ENCODE measurements at regions not wholly inside any gene's neighbourhood (a gene's known extent, or its start where the extent isn't known, plus 50 kb on each side); places are given as distances from the start of the nearest gene placed in this dataset.

DNA sequence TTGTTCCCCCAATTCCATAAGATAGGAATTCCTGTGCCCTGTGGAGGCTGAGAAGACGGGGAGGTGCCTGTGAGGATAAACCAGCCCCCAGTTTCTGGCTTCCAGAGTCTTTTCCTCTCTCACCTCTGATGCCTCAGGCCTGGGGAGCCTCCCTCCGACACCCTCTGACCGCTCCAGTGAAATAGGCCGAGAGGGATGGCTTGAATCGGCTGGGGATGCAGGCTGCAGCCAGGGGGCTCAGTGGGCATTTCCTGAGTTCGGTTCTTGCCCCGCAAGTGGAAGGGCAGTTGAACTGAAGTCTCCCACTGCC, 339.4 kb downstream of the SEC14L1 start:
- no peaks in the 10 kb centered on the region for H3K27me3 ChIP-seq (replicated peaks in 2 of 5; ENCODE audit: control insufficient read depth in 4 of 5, insufficient read depth in 5 of 5, low read length in 4 of 5)
- CTCF ChIA-PET, result no interaction called here
- peaks cover 2 to 34% (median 17%) of the 10 kb centered on the region in 4 experiments for H3K36me3 ChIP-seq (ENCODE audit: control insufficient read depth in 4 of 4, insufficient read depth in 4 of 4, low read length in 3 of 4)
- POLR2A ChIA-PET, result no interaction called here
- peaks cover 0 to 27% (median 11%) of the 10 kb centered on the region in 4 experiments for H3K4me1 ChIP-seq (ENCODE audit: control extremely low read depth in 1 of 4, control insufficient read depth in 4 of 4, insufficient read depth in 4 of 4, low read length in 3 of 4)
- peaks cover 0 to 2% (median 0%) of the 10 kb centered on the region in 5 experiments for H3K9me3 ChIP-seq (ENCODE audit: control extremely low read depth in 1 of 5, control insufficient read depth in 4 of 5, insufficient read depth in 2 of 5, low read depth in 1 of 5, low read length in 4 of 5)
- no peak overlapping the region for H3K4me3 ChIP-seq (ENCODE audit: control insufficient read depth in 1 of 7, extremely low read depth in 1 of 7, insufficient read depth in 4 of 7, low read depth in 2 of 7, low read length in 6 of 7)
- 83% methylated on average over 7 of the region's 7 CpGs for WGBS (ENCODE audit: insufficient coverage)
- no peak overlapping the region for H3K27ac ChIP-seq (ENCODE audit: insufficient read depth in 1 of 2, low read depth in 1 of 2, low read length in 2 of 2, poor library complexity in 1 of 2, severe bottlenecking in 2 of 2)
- no peak for DNase-seq

DNA sequence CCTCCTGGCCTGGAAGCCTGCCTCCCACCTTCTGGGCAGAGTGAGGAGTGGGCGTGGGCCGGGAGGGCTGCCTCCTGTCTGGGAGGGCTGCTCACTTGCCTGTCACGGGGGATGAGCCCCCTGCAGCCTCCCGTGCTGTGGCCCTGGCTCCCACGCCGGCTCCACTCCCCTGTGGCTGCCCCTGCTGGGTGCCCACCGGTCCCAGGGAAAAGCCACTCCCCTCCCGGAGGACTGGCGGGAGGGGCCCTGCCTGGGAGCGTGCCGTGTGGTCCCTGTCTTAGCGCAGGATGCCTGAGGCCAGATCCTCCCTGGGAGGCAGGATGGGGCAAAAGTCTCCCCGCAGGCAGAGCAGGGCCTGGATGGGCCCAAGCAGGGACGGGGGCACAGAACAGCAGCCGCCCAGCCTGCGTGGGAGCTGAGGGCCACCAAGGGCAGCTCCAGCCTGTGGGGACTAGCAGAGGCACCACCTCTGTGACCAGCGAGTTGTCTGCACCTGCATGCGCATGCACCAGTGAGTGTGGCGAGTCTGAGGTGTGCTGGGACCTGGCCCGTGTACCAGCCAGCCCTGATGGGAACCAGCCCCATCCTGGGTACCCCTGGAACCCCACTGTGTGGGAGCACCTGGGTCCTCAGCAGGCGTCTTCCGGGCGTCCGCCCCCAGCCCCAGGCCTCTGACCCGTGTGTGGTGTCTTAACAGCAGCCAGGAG, 339.9 kb downstream of the SEC14L1 start:
- POLR2A ChIA-PET, result no interaction called here

DNA sequence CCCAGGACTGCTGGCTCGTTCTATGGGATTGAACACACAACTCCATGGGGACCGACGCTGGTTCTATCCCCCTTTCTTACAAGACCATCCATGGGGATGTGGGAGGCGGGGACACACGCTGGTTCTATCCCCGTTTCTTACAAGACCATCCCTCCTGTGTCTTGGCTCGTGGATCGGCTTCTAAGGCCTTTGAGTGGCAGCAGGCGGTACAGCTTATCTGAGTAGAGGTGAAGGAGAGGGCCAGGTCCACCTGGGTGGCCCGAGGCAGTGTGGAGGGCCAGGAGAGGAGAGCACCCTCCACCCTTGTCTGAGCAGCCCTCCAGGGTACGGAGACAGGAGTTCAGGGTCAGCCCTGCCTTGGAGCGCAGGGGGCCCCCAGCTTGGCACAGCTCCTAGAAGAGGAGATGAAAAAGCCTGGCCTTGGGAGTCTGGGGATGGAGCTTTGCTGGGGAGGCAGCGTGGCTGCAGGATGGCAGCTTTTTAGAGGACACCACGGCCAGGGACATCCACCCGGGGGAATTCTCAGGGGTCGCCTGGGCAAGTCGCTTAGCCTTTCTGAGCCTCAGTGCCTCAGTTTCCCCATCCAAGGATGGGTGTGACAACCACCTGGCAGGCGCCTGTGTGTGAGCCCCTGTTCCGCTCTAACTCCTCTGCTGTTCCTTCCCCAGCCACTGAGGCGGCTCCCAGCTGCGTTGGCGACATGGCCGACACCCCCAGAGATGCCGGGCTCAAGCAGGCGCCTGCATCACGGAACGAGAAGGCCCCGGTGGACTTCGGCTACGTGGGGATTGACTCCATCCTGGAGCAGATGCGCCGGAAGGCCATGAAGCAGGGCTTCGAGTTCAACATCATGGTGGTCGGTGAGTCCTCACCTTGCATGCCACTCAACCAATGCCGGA, 341.0 kb downstream of the SEC14L1 start:
- WGBS (ENCODE audit: insufficient coverage), result 96% methylated on average over 32 of the region's 35 CpGs
- ChIA-PET POLR2A (no interaction called here), CTCF (interaction anchor here (1.1 to 1.6 kb wide), 2 partner anchors 51 to 81 kb away, joined by 3 to 5 read pairs; no protein-coding TSS in a partner anchor)
- Histone ChIP-seq H3K27ac (ENCODE audit: insufficient read depth in 1 of 2, low read depth in 1 of 2, low read length in 2 of 2, poor library complexity in 1 of 2, severe bottlenecking in 2 of 2) (no peak overlapping the region), H3K4me3 (ENCODE audit: control insufficient read depth in 1 of 7, extremely low read depth in 1 of 7, insufficient read depth in 4 of 7, low read depth in 2 of 7, low read length in 6 of 7) (no peak overlapping the region), H3K36me3 (ENCODE audit: control insufficient read depth in 4 of 4, insufficient read depth in 4 of 4, low read length in 3 of 4) (peaks cover 2 to 37% (median 20%) of the 10 kb centered on the region in 4 experiments), H3K9me3 (ENCODE audit: control extremely low read depth in 1 of 5, control insufficient read depth in 4 of 5, insufficient read depth in 2 of 5, low read depth in 1 of 5, low read length in 4 of 5) (peaks cover 0 to 2% (median 0%) of the 10 kb centered on the region in 5 experiments), H3K27me3 (replicated peaks in 2 of 5; ENCODE audit: control insufficient read depth in 4 of 5, insufficient read depth in 5 of 5, low read length in 4 of 5) (no peaks in the 10 kb centered on the region), H3K4me1 (ENCODE audit: control extremely low read depth in 1 of 4, control insufficient read depth in 4 of 4, insufficient read depth in 4 of 4, low read length in 3 of 4) (peaks cover 0 to 17% (median 3%) of the 10 kb centered on the region in 4 experiments)
- DNase-seq, result no peak

More for the DNA sequence above, 339.9 kb downstream of the SEC14L1 start:
- Histone ChIP-seq H3K9me3 (ENCODE audit: control extremely low read depth in 1 of 5, control insufficient read depth in 4 of 5, insufficient read depth in 2 of 5, low read depth in 1 of 5, low read length in 4 of 5) (peaks cover 0 to 2% (median 0%) of the 10 kb centered on the region in 5 experiments), H3K27ac (ENCODE audit: insufficient read depth in 1 of 2, low read depth in 1 of 2, low read length in 2 of 2, poor library complexity in 1 of 2, severe bottlenecking in 2 of 2) (no peak overlapping the region), H3K4me1 (ENCODE audit: control extremely low read depth in 1 of 4, control insufficient read depth in 4 of 4, insufficient read depth in 4 of 4, low read length in 3 of 4) (peaks cover 0 to 22% (median 6%) of the 10 kb centered on the region in 4 experiments), H3K36me3 (ENCODE audit: control insufficient read depth in 4 of 4, insufficient read depth in 4 of 4, low read length in 3 of 4) (peaks cover 2 to 34% (median 18%) of the 10 kb centered on the region in 4 experiments), H3K4me3 (ENCODE audit: control insufficient read depth in 1 of 7, extremely low read depth in 1 of 7, insufficient read depth in 4 of 7, low read depth in 2 of 7, low read length in 6 of 7) (no peak overlapping the region), H3K27me3 (replicated peaks in 2 of 5; ENCODE audit: control insufficient read depth in 4 of 5, insufficient read depth in 5 of 5, low read length in 4 of 5) (no peaks in the 10 kb centered on the region)
- 91% methylated on average over 20 of the region's 25 CpGs for WGBS (ENCODE audit: insufficient coverage)
- DNase-seq, result no peak
- CTCF ChIA-PET, result no interaction called here

- no peak overlapping the region for H3K4me3 ChIP-seq (ENCODE audit: control insufficient read depth in 1 of 7, extremely low read depth in 1 of 7, insufficient read depth in 4 of 7, low read depth in 2 of 7, low read length in 6 of 7)
Observed at GRCh38 chr17:77482375-77483127, 341.8 kb downstream of the SEC14L1 start.

DNA sequence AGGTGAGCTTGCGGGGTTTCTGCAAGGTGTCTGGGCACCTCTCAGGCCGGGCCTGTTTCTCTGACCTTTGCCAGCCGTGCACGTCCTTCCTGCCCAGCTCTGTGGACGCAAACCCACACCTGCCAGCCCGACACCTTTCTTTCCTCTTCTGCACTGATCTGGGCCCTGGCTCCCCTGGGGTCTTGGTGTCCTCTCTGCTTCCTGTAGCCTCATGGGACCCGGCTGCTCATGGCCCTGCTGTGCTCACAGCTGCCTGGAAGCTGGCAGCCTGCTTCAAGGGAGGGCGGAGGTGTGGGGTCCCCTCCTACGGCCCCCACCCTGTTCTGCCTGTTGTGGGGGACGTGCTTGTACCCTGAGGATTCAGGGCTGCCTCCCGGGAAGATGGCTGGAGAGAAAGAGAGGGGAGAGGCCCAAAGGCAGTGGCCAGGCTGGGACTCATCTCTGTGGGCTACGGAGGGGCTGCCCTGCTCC, 342.4 kb downstream of the SEC14L1 start:
- WGBS (ENCODE audit: insufficient coverage), result 99% methylated on average over 12 of the region's 12 CpGs
- peaks cover 2 to 47% (median 31%) of the 10 kb centered on the region in 4 experiments for H3K36me3 ChIP-seq (ENCODE audit: control insufficient read depth in 4 of 4, insufficient read depth in 4 of 4, low read length in 3 of 4)
- no peaks in the 10 kb centered on the region for H3K27me3 ChIP-seq (replicated peaks in 2 of 5; ENCODE audit: control insufficient read depth in 4 of 5, insufficient read depth in 5 of 5, low read length in 4 of 5)
- ChIA-PET CTCF (interaction anchor here (0.7 to 1.6 kb wide), 2 partner anchors 11 to 82 kb away, joined by 4 to 5 read pairs; no protein-coding TSS in a partner anchor), POLR2A (no interaction called here)
- peaks cover 0 to 16% (median 3%) of the 10 kb centered on the region in 4 experiments for H3K4me1 ChIP-seq (ENCODE audit: control extremely low read depth in 1 of 4, control insufficient read depth in 4 of 4, insufficient read depth in 4 of 4, low read length in 3 of 4)
- H3K4me3 ChIP-seq (ENCODE audit: control insufficient read depth in 1 of 7, extremely low read depth in 1 of 7, insufficient read depth in 4 of 7, low read depth in 2 of 7, low read length in 6 of 7), result no peak overlapping the region
- H3K9me3 ChIP-seq (ENCODE audit: control extremely low read depth in 1 of 5, control insufficient read depth in 4 of 5, insufficient read depth in 2 of 5, low read depth in 1 of 5, low read length in 4 of 5), result peaks cover 0 to 2% (median 0%) of the 10 kb centered on the region in 5 experiments
- DNase-seq, result no peak
- H3K27ac ChIP-seq (ENCODE audit: insufficient read depth in 1 of 2, low read depth in 1 of 2, low read length in 2 of 2, poor library complexity in 1 of 2, severe bottlenecking in 2 of 2), result no peak overlapping the region

More at GRCh38 chr17:77482375-77483127, 341.8 kb downstream of the SEC14L1 start:
- peaks cover 0 to 2% (median 0%) of the 10 kb centered on the region in 5 experiments for H3K9me3 ChIP-seq (ENCODE audit: control extremely low read depth in 1 of 5, control insufficient read depth in 4 of 5, insufficient read depth in 2 of 5, low read depth in 1 of 5, low read length in 4 of 5)
- ChIA-PET POLR2A (no interaction called here), CTCF (interaction anchor here (0.7 to 1.6 kb wide), 3 partner anchors 12 to 82 kb away, joined by 3 to 5 read pairs (median 4); no protein-coding TSS in a partner anchor)
- peaks cover 2 to 44% (median 26%) of the 10 kb centered on the region in 4 experiments for H3K36me3 ChIP-seq (ENCODE audit: control insufficient read depth in 4 of 4, insufficient read depth in 4 of 4, low read length in 3 of 4)
- H3K27me3 ChIP-seq (replicated peaks in 2 of 5; ENCODE audit: control insufficient read depth in 4 of 5, insufficient read depth in 5 of 5, low read length in 4 of 5), result no peaks in the 10 kb centered on the region
- peaks cover 0 to 16% (median 3%) of the 10 kb centered on the region in 4 experiments for H3K4me1 ChIP-seq (ENCODE audit: control extremely low read depth in 1 of 4, control insufficient read depth in 4 of 4, insufficient read depth in 4 of 4, low read length in 3 of 4)
- no peak for DNase-seq
- no peak overlapping the region for H3K27ac ChIP-seq (ENCODE audit: insufficient read depth in 1 of 2, low read depth in 1 of 2, low read length in 2 of 2, poor library complexity in 1 of 2, severe bottlenecking in 2 of 2)
- 89% methylated on average over 18 of the region's 25 CpGs for WGBS (ENCODE audit: insufficient coverage)

- WGBS (ENCODE audit: insufficient coverage), result 94% methylated on average over 3 of the region's 3 CpGs
Observed at GRCh38 chr17:77484111-77484510, 343.3 kb downstream of the SEC14L1 start.

More at GRCh38 chr17:77484111-77484510, 343.3 kb downstream of the SEC14L1 start:
- H3K9me3 ChIP-seq (ENCODE audit: control extremely low read depth in 1 of 5, control insufficient read depth in 4 of 5, insufficient read depth in 2 of 5, low read depth in 1 of 5, low read length in 4 of 5), result peaks cover 0 to 2% (median 0%) of the 10 kb centered on the region in 5 experiments
- no peak for DNase-seq
- no peak overlapping the region for H3K27ac ChIP-seq (ENCODE audit: insufficient read depth in 1 of 2, low read depth in 1 of 2, low read length in 2 of 2, poor library complexity in 1 of 2, severe bottlenecking in 2 of 2)
- no peaks in the 10 kb centered on the region for H3K27me3 ChIP-seq (replicated peaks in 2 of 5; ENCODE audit: control insufficient read depth in 4 of 5, insufficient read depth in 5 of 5, low read length in 4 of 5)
- H3K4me3 ChIP-seq (ENCODE audit: control insufficient read depth in 1 of 7, extremely low read depth in 1 of 7, insufficient read depth in 4 of 7, low read depth in 2 of 7, low read length in 6 of 7), result no peak overlapping the region
- POLR2A ChIA-PET, result interaction anchor here (0.8 kb wide), 1 partner anchor 12 kb away, joined by 3 read pairs; no protein-coding TSS in a partner anchor
- H3K4me1 ChIP-seq (ENCODE audit: control extremely low read depth in 1 of 4, control insufficient read depth in 4 of 4, insufficient read depth in 4 of 4, low read length in 3 of 4), result peaks cover 0 to 10% (median 3%) of the 10 kb centered on the region in 4 experiments
- CTCF ChIA-PET, result no interaction called here
- H3K36me3 ChIP-seq (ENCODE audit: control insufficient read depth in 4 of 4, insufficient read depth in 4 of 4, low read length in 3 of 4), result peaks cover 2 to 56% (median 40%) of the 10 kb centered on the region in 4 experiments
